H9 (cell line): ENCODE measurements at regions not wholly inside any gene's neighbourhood (a gene's known extent, or its start where the extent isn't known, plus 50 kb on each side); places are given as distances from the start of the nearest gene placed in this dataset.

Source experiments
- DNase-seq: peaks from one replicate; pipeline ENCODE4 v3.0.0-alpha.2; 2017
- H2AFZ ChIP-seq: one replicate; pipeline ENCODE4 v1.6.1; 2013; ENCODE audit warnings: mild to moderate bottlenecking, low read length, control low read depth, moderate library complexity
- H2AK5ac ChIP-seq: 2 replicates; pipeline ENCODE4 v1.6.1; 2013; ENCODE audit warnings: low read length, control low read depth, mixed read lengths; ENCODE audit not compliant: insufficient read length
- H2BK120ac ChIP-seq: one replicate; pipeline ENCODE4 v1.6.1; 2013; ENCODE audit warnings: low read depth, mild to moderate bottlenecking, low read length, control low read depth, inconsistent platforms; ENCODE audit not compliant: poor library complexity, severe bottlenecking
- H2BK12ac ChIP-seq: 2 replicates; pipeline ENCODE4 v1.6.1; 2013; ENCODE audit warnings: low read length, control low read depth, mixed read lengths, low read depth; ENCODE audit not compliant: insufficient read length
- H2BK15ac ChIP-seq: 2 replicates; pipeline ENCODE4 v1.6.1; 2013; ENCODE audit warnings: low read depth, low read length, control low read depth
- H2BK20ac ChIP-seq: one replicate; pipeline ENCODE4 v1.6.1; 2013; ENCODE audit warnings: low read depth, mild to moderate bottlenecking, low read length, control low read depth, inconsistent platforms; ENCODE audit not compliant: poor library complexity, severe bottlenecking
- H2BK5ac ChIP-seq: 2 replicates; pipeline ENCODE4 v1.6.1; 2013; ENCODE audit warnings: low read length, control low read depth, mixed read lengths; ENCODE audit not compliant: insufficient read length
- H3K14ac ChIP-seq: 2 replicates; pipeline ENCODE4 v1.6.1; 2013; ENCODE audit warnings: low read length, control low read depth; ENCODE audit not compliant: insufficient read depth
- H3K18ac ChIP-seq: 2 replicates; pipeline ENCODE4 v1.6.1; 2013; ENCODE audit warnings: low read depth, mild to moderate bottlenecking, mixed read lengths, low read length, control low read depth; ENCODE audit not compliant: insufficient read length
- H3K23ac ChIP-seq: 2 replicates; pipeline ENCODE4 v1.6.1; 2013; ENCODE audit warnings: low read length, control low read depth, mixed read lengths, low read depth; ENCODE audit not compliant: insufficient read length
- H3K23me2 ChIP-seq: 2 replicates; pipeline ENCODE4 v1.6.1; 2013; ENCODE audit warnings: low read depth, mild to moderate bottlenecking, mixed read lengths, low read length, control low read depth; ENCODE audit not compliant: insufficient read length, poor library complexity, severe bottlenecking
- H3K27ac ChIP-seq: 2 replicates; pipeline ENCODE4 v1.5.1; 2013; ENCODE audit warnings: low read length, control low read depth, mixed read lengths, low read depth; ENCODE audit not compliant: insufficient read length
- H3K27me3 ChIP-seq: 2 replicates; pipeline ENCODE4 v1.6.1; 2013; ENCODE audit warnings: low read length, control low read depth, inconsistent platforms; ENCODE audit not compliant: insufficient read depth
- H3K4ac ChIP-seq: 2 replicates; pipeline ENCODE4 v1.6.1; 2013; ENCODE audit warnings: low read depth, mild to moderate bottlenecking, control low read depth, inconsistent platforms, low read length, moderate library complexity
- H3K4me1 ChIP-seq: 2 replicates; pipeline ENCODE4 v1.6.1; 2013; ENCODE audit warnings: low read length, control low read depth, inconsistent platforms; ENCODE audit not compliant: insufficient read depth
- H3K4me2 ChIP-seq: 2 replicates; pipeline ENCODE4 v1.6.1; 2013; ENCODE audit warnings: low read length, control low read depth, mixed read lengths; ENCODE audit not compliant: insufficient read length, insufficient read depth
- H3K56ac ChIP-seq: 2 replicates; pipeline ENCODE4 v1.6.1; 2013; ENCODE audit warnings: low read depth, mild to moderate bottlenecking, mixed read lengths, low read length, control low read depth; ENCODE audit not compliant: insufficient read length
- H3K79me1 ChIP-seq: 2 replicates; pipeline ENCODE4 v1.6.1; 2013; ENCODE audit warnings: low read depth, mild to moderate bottlenecking, moderate library complexity, low read length, control low read depth, inconsistent platforms; ENCODE audit not compliant: insufficient read depth, poor library complexity, severe bottlenecking
- H3K79me2 ChIP-seq: 2 replicates; pipeline ENCODE4 v1.6.1; 2013; ENCODE audit warnings: low read length, control low read depth, inconsistent platforms; ENCODE audit not compliant: insufficient read depth
- H3K9ac ChIP-seq: 2 replicates; pipeline ENCODE4 v1.6.1; 2013; ENCODE audit warnings: low read length, control low read depth, mixed read lengths; ENCODE audit not compliant: insufficient read length; ENCODE audit errors: extremely low read depth
- H3K9me3 ChIP-seq: one replicate; pipeline ENCODE4 v1.6.1; 2013; ENCODE audit warnings: low read depth, low read length, inconsistent platforms; ENCODE audit not compliant: control insufficient read depth
- H3T11ph ChIP-seq: one replicate; pipeline ENCODE4 v1.6.1; 2013; ENCODE audit warnings: mild to moderate bottlenecking, low read length, control low read depth, inconsistent platforms
- H4K20me1 ChIP-seq: one replicate; pipeline ENCODE4 v1.6.1; 2013; ENCODE audit not compliant: control insufficient read depth, insufficient read length, insufficient read depth
- H4K5ac ChIP-seq: 2 replicates; pipeline ENCODE4 v1.6.1; 2013; ENCODE audit warnings: low read depth, mild to moderate bottlenecking, mixed read lengths, low read length, control low read depth; ENCODE audit not compliant: insufficient read length
- H4K8ac ChIP-seq: replicated peaks from 2 replicates; pipeline ENCODE4 v1.6.1; 2013; ENCODE audit warnings: low read length, control low read depth, mixed read lengths, low read depth; ENCODE audit not compliant: insufficient read length
- H4K91ac ChIP-seq: 2 replicates; pipeline ENCODE4 v1.6.1; 2013; ENCODE audit warnings: low read depth, mild to moderate bottlenecking, moderate library complexity, mixed read lengths, low read length, control low read depth; ENCODE audit not compliant: insufficient read length
- H3K27ac Mint-ChIP-seq, 3 experiments: 2 replicates in 2 of 3; 3 replicates in 1 of 3; pipeline ENCODE4 v1.8.0; 2020 to 2021; ENCODE audit warnings: mixed read lengths in 3 of 3, mild to moderate bottlenecking in 1 of 3, moderate library complexity in 1 of 3
- H3K27me3 Mint-ChIP-seq: 2 replicates; pipeline ENCODE4 v1.8.0; 2021; ENCODE audit warnings: low read depth, mild to moderate bottlenecking, moderate library complexity, mixed read lengths
- H3K36me3 Mint-ChIP-seq, 3 experiments: 2 replicates in 2 of 3; 3 replicates in 1 of 3; pipeline ENCODE4 v1.8.0; 2020 to 2021; ENCODE audit warnings: low read depth in 3 of 3, mixed read lengths in 3 of 3; ENCODE audit not compliant: insufficient read depth in 1 of 3
- H3K4me1 Mint-ChIP-seq, 2 experiments: 2 replicates each; pipeline ENCODE4 v1.8.0; 2020; ENCODE audit warnings: mixed read lengths in 2 of 2
- H3K4me3 Mint-ChIP-seq, 2 experiments: 2 replicates in 1 of 2; 3 replicates in 1 of 2; pipeline ENCODE4 v1.8.0; 2020 to 2021; ENCODE audit warnings: mild to moderate bottlenecking in 2 of 2, mixed read lengths in 2 of 2, moderate library complexity in 1 of 2
- H3K9me3 Mint-ChIP-seq, 2 experiments: 2 replicates in 1 of 2; 3 replicates in 1 of 2; pipeline ENCODE4 v1.8.0; 2020; ENCODE audit warnings: mild to moderate bottlenecking in 2 of 2, mixed read lengths in 2 of 2, moderate library complexity in 1 of 2
- WGBS: extraction: QIAGEN DNeasy Blood & Tissue Kit; methylation state at CpG from one replicate; pipeline ENCODE4 v1.1.7; 2013; ENCODE audit warnings: missing lambda C conversion rate, low lambda C conversion rate, mixed read lengths; ENCODE audit not compliant: insufficient read length; ENCODE audit errors: extremely low coverage; 5-methylcytosine and 5-hydroxymethylcytosine counted together
- TF ChIP-seq, protein P1 (sequence below): fragments of 200-600 bp; sonication (generic); conservative IDR thresholded peaks from 3 replicates; pipeline ENCODE4 v1.8.0; 2021; ENCODE audit warnings: antibody characterized with exemption, mild to moderate bottlenecking

DNA sequence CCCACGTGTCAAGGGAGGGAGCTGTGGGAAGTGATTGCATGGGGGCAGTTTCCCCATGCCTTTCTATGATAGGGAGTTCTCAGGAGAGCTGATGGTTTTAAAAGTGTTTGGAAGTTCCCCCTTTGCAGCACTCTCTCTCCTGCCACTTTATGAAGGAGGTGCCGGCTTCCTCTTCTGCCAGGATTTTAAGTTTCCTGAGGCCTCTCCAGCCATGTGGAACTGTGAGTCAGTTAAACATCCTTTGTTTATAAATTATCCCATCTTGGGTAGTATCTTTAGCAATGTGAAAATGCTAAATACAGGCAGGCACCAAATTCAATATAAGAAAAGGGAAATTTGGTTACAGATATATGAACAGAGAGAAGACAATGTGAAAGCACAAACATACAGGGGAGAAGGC lies 96.4 kb upstream of the EPHA7 start:
- Histone ChIP-seq H3K14ac (no peak overlapping the region), H2BK5ac (no peak overlapping the region), H3K79me1 (no peaks in the 10 kb centered on the region), H4K8ac (no peak overlapping the region), H4K91ac (no peak overlapping the region), H3K9me3 (no peaks in the 10 kb centered on the region), H3K9ac (no peak overlapping the region), H3K4me2 (no peak overlapping the region), H3K56ac (no peak overlapping the region), H3K4me1 (no peaks in the 10 kb centered on the region), H3K4ac (no peak overlapping the region), H3K18ac (no peak overlapping the region), H2AFZ (no peak overlapping the region), H3T11ph (no peak overlapping the region), H3K27ac (no peak overlapping the region), H2BK12ac (no peak overlapping the region), H2BK120ac (no peak overlapping the region), H3K79me2 (no peaks in the 10 kb centered on the region), H2BK20ac (no peak overlapping the region), H4K5ac (no peak overlapping the region), H4K20me1 (no peaks in the 10 kb centered on the region), H2AK5ac (no peak overlapping the region), H2BK15ac (no peak overlapping the region), H3K23me2 (no peaks in the 10 kb centered on the region), H3K23ac (no peak overlapping the region), H3K27me3 (no peaks in the 10 kb centered on the region)
- Mint-ChIP-seq H3K36me3 (no peaks in the 10 kb centered on the region), H3K27ac (no peak overlapping the region), H3K4me1 (no peaks in the 10 kb centered on the region), H3K9me3 (no peaks in the 10 kb centered on the region), H3K4me3 (no peak overlapping the region), H3K27me3 (no peaks in the 10 kb centered on the region)
- TF ChIP-seq, protein P1, sequence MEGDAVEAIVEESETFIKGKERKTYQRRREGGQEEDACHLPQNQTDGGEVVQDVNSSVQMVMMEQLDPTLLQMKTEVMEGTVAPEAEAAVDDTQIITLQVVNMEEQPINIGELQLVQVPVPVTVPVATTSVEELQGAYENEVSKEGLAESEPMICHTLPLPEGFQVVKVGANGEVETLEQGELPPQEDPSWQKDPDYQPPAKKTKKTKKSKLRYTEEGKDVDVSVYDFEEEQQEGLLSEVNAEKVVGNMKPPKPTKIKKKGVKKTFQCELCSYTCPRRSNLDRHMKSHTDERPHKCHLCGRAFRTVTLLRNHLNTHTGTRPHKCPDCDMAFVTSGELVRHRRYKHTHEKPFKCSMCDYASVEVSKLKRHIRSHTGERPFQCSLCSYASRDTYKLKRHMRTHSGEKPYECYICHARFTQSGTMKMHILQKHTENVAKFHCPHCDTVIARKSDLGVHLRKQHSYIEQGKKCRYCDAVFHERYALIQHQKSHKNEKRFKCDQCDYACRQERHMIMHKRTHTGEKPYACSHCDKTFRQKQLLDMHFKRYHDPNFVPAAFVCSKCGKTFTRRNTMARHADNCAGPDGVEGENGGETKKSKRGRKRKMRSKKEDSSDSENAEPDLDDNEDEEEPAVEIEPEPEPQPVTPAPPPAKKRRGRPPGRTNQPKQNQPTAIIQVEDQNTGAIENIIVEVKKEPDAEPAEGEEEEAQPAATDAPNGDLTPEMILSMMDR, result no peak
- WGBS, result no CpG with 5 or more reads among the region's 2 CpGs
- no peak for DNase-seq
